Right lobe of liver (tissue), 6 donors: ENCODE measurements at regions not wholly inside any gene's neighbourhood (a gene's known extent, or its start where the extent isn't known, plus 50 kb on each side); places are given as distances from the start of the nearest gene placed in this dataset.
"Not testable (repeated sequence)": the region's sequence is repeated elsewhere in the genome, so short reads cannot be mapped to it uniquely, and the experiment has no call there.

Source experiments
- ATAC-seq, 4 donors: fragments of 200-7000 bp; cut with Tn5 transposase; one replicate each; pipeline ENCODE4 v1.9.1; 2020; ENCODE audit warnings: mild to moderate bottlenecking in 4 of 4, moderate library complexity in 4 of 4
- DNase-seq, 3 donors: peaks; one replicate each; pipeline ENCODE4 v3.0.0-alpha.2; 2020
- H3K27ac ChIP-seq, 3 donors: fragments of 200-600 bp; one replicate each; pipeline ENCODE4 v1.8.0; 2022
- H3K27me3 ChIP-seq, 2 donors: fragments of 200-600 bp; one replicate each; pipeline ENCODE4 v1.8.0; 2022
- H3K36me3 ChIP-seq, 4 donors: fragments of 200-600 bp; sonication (generic) in 1 of 4; one replicate each; pipeline versions ENCODE4 v1.5.1 to v1.8.0; 2017 to 2022; ENCODE audit warnings: control low read depth in 1 of 4
- H3K4me1 ChIP-seq, 4 donors: fragments of 200-600 bp; sonication (generic) in 1 of 4; one replicate each; pipeline versions ENCODE4 v1.5.1 to v1.8.0; 2017 to 2022; ENCODE audit warnings: control low read depth in 1 of 4
- H3K4me3 ChIP-seq, 3 donors: fragments of 200-600 bp; one replicate each; pipeline ENCODE4 v1.8.0; 2022
- H3K9me3 ChIP-seq, 4 donors: fragments of 200-600 bp; sonication (generic) in 1 of 4; one replicate each; pipeline versions ENCODE4 v1.5.1 to v1.8.0; 2017 to 2022; ENCODE audit warnings: control low read depth in 1 of 4
- POLR2A ChIP-seq: fragments of 450-650 bp; IDR thresholded peaks from one replicate; pipeline ENCODE4 v1.6.1; 2017; ENCODE audit warnings: antibody characterized with exemption, mild to moderate bottlenecking
- whole genome bisulfite sequencing: methylation state at CpG from one replicate; pipeline ENCODE4 v1.1.6; 2018; ENCODE audit warnings: low coverage, low lambda C conversion rate; ENCODE audit not compliant: insufficient coverage; ENCODE audit errors: missing lambda C conversion rate; 5-methylcytosine and 5-hydroxymethylcytosine counted together
- intact Hi-C, 2 donors: fragments of 100-400 bp; cut with DNase I; formaldehyde crosslinking; loops; one replicate each; pipeline versions ENCODE4 v1.11.2 to v1.14.1; 2022
- TF ChIP-seq, protein P1 (sequence below), 4 donors: fragments of 200-600 bp in 3 of 4; fragments of 450-650 bp in 1 of 4; IDR thresholded peaks; one replicate each; pipeline versions ENCODE4 v1.5.1 to v1.8.0; 2016 to 2022; ENCODE audit warnings: antibody characterized with exemption in 4 of 4, mild to moderate bottlenecking in 2 of 4
- donor health status: DM: no; HTN: yes; CAD: no.
- donor health status: DM: no; HTN: no; CAD: no.
- donor health status: DM: no; HTN: no; CAD: no.
- donor health status: DM: no; HTN: yes; CAD: no.
- donor health status: DM: no; HTN: yes; CAD: no.

DNA sequence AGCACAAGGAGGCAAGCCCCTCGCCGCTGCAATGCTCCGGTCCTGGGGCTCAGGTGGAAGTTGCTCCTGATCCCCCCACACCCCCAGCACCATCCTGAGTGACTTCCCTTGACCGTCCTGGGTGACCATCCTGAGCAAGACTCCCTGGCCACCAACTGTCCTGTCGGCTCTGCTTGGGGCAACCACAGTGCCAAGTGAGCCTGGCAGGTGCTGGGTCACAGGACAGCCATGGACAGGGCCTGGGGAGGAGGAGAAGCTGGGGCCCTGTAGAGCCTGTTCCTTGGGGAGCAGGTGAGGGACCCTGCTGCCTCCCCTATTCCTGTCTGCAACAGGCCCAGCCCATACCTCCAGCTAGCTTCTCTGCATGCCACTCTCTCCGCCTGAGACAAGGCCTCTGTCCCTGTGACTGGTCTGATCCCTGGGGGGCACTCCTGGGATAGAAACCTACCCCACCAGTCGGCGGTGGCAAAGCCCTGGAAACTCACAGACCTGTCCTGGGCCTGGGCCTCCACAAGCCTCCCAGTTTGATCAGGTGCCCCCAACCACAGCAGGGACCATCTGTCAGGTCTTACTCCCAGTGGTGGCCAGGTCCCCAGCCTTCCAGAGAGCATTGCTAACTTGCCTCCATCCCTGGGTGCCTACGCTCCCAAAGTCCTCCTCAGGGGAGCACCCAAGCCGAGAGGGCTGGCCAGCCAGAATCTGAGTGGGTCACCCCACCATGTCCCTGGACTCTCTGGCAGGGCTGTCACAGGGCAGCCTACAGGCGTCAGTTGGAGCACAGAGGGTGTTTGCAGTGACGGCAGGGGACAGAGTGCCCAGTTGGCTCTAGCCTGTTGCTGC, 68.7 kb upstream of the WNT7B start:
- H3K27me3 ChIP-seq: no peaks in the 10 kb centered on the region
- TF ChIP-seq POLR2A: peak; percentile 32
- TF ChIP-seq, protein P1, sequence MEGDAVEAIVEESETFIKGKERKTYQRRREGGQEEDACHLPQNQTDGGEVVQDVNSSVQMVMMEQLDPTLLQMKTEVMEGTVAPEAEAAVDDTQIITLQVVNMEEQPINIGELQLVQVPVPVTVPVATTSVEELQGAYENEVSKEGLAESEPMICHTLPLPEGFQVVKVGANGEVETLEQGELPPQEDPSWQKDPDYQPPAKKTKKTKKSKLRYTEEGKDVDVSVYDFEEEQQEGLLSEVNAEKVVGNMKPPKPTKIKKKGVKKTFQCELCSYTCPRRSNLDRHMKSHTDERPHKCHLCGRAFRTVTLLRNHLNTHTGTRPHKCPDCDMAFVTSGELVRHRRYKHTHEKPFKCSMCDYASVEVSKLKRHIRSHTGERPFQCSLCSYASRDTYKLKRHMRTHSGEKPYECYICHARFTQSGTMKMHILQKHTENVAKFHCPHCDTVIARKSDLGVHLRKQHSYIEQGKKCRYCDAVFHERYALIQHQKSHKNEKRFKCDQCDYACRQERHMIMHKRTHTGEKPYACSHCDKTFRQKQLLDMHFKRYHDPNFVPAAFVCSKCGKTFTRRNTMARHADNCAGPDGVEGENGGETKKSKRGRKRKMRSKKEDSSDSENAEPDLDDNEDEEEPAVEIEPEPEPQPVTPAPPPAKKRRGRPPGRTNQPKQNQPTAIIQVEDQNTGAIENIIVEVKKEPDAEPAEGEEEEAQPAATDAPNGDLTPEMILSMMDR (IDR thresholded peaks at IDR 0.05): no peak
- intact Hi-C loops: no loop called here
- peak overlapping the region; percentile 52 to 66 (median 60) for H3K4me3 ChIP-seq
- no peaks in the 10 kb centered on the region for H3K9me3 ChIP-seq
- peaks cover 0 to 34% (median 18%) of the 10 kb centered on the region in 4 donors for H3K4me1 ChIP-seq
- WGBS: 20% methylated on average over 1 of the region's 12 CpGs
- no peaks in the 10 kb centered on the region for H3K36me3 ChIP-seq
- peak; percentile 48 to 85 (median 81) for DNase-seq
- H3K27ac ChIP-seq: peak overlapping the region; percentile 84 to 94 (median 89)
- peak; percentile 46 to 71 (median 60) for ATAC-seq

- Histone ChIP-seq H3K27ac (peak overlapping the region; percentile 84 to 94 (median 89)), H3K36me3 (no peaks in the 10 kb centered on the region), H3K9me3 (no peaks in the 10 kb centered on the region), H3K4me3 (peak overlapping the region in 2 of 3 donors; percentile 52 to 66), H3K27me3 (no peaks in the 10 kb centered on the region), H3K4me1 (peaks cover 0 to 34% (median 18%) of the 10 kb centered on the region in 4 donors)
- TF ChIP-seq, protein P1 (IDR thresholded peaks at IDR 0.05): no peak
- TF ChIP-seq POLR2A: no peak
- intact Hi-C loops: no loop called here
- DNase-seq (peak in 2 of 3 donors; percentile 49 to 51), ATAC-seq (no peak)
- WGBS: 57% methylated on average over 2 of the region's 5 CpGs
Measured at GRCh38 chr22:46046299-46046685, 69.3 kb upstream of the WNT7B start.

GRCh38 chr22:46047226-46047625, 70.3 kb upstream of the WNT7B start:
- no peaks in the 10 kb centered on the region for H3K36me3 ChIP-seq
- ATAC-seq (peak in 2 of 4 donors; percentile 21 to 29), DNase-seq (peak; percentile 29 to 44 (median 41))
- no peaks in the 10 kb centered on the region for H3K27me3 ChIP-seq
- TF ChIP-seq, protein P1 (IDR thresholded peaks at IDR 0.05): no peak
- TF ChIP-seq POLR2A: no peak
- WGBS: 48% methylated on average over 11 of the region's 13 CpGs
- peaks cover 0 to 41% (median 21%) of the 10 kb centered on the region in 4 donors for H3K4me1 ChIP-seq
- H3K27ac ChIP-seq: peak overlapping the region in 1 of 3 donors; percentile 84
- intact Hi-C loops: no loop called here
- no peak overlapping the region for H3K4me3 ChIP-seq
- no peaks in the 10 kb centered on the region for H3K9me3 ChIP-seq

GRCh38 chr22:46047841-46048595, 71.1 kb upstream of the WNT7B start:
- no peaks in the 10 kb centered on the region for H3K9me3 ChIP-seq
- no peaks in the 10 kb centered on the region for H3K27me3 ChIP-seq
- intact Hi-C loops: no loop called here
- no peak overlapping the region for H3K27ac ChIP-seq
- DNase-seq (peak; percentile 19 to 53 (median 48)), ATAC-seq (no peak)
- TF ChIP-seq POLR2A: no peak
- TF ChIP-seq, protein P1 (IDR thresholded peaks at IDR 0.05): no peak
- WGBS: 72% methylated on average over 10 of the region's 14 CpGs
- peaks cover 2 to 48% (median 26%) of the 10 kb centered on the region in 4 donors for H3K4me1 ChIP-seq
- no peaks in the 10 kb centered on the region for H3K36me3 ChIP-seq
- H3K4me3 ChIP-seq: no peak overlapping the region

DNA sequence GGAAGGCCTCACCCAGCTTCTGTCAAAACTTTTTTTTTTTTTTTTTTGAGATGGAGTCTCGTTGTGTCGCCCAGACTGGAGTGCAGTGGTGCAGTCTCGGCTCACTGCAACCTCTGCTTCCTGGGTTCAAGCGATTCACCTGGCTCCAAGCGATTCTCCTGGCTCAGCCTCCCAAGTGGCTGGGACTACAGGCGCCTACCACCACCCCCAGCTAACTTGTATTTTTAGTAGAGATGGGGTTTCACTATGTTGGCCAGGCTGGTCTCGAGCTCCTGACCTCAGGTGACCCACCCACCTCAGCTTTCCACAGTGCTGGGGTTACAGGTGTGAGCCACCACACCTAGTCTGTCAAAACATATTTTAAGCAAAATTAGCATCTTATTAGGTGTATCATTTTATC, 71.7 kb upstream of the WNT7B start:
- intact Hi-C loops, H3K9me3 ChIP-seq, H3K27me3 ChIP-seq, ATAC-seq, H3K27ac ChIP-seq, H3K4me3 ChIP-seq, H3K36me3 ChIP-seq: not testable (repeated sequence)
- peaks cover 2 to 47% (median 24%) of the 10 kb centered on the region in 4 donors for H3K4me1 ChIP-seq
- peak; percentile 7 to 26 (median 19) for DNase-seq
- 88% methylated on average over 7 of the region's 7 CpGs for WGBS
